Common myeloid progenitor, CD34-positive (primary cell): ENCODE measurements at regions not wholly inside any gene's neighbourhood (a gene's known extent, or its start where the extent isn't known, plus 50 kb on each side); places are given as distances from the start of the nearest gene placed in this dataset.

ENCODE experiments used
- CTCF ChIA-PET: fragments of 350-600 bp; sonication (Branson Sonifier 250); formaldehyde crosslinking; loops from one replicate; lab custom pipeline; 2021; ENCODE audit warnings: antibody characterized with exemption; lab: Charles Lee
- POLR2A ChIA-PET: fragments of 350-600 bp; sonication (Branson Sonifier 250); formaldehyde crosslinking; loops from one replicate; lab custom pipeline; 2021; ENCODE audit warnings: antibody characterized with exemption; lab: Charles Lee
- DNase-seq, 3 donors: peaks; one replicate each; pipeline versions ENCODE4 v3.0.0 to v3.0.0-alpha.2; 2013
- H3K27ac ChIP-seq, 2 experiments: 1 replicate in 1 of 2; 2 replicates in 1 of 2; pipeline ENCODE4 v1.7.0; 2013; ENCODE audit warnings: inconsistent platforms in 2 of 2, low read length in 2 of 2, mild to moderate bottlenecking in 2 of 2, low read depth in 1 of 2, moderate library complexity in 1 of 2; ENCODE audit not compliant: severe bottlenecking in 2 of 2, insufficient read depth in 1 of 2, poor library complexity in 1 of 2
- H3K27me3 ChIP-seq, 5 experiments: replicated peaks in 2 of 5; 1 replicate in 3 of 5; 2 replicates in 2 of 5; pipeline versions ENCODE4 v1.6.1 to v1.7.0; 2013; ENCODE audit warnings: low read length in 4 of 5, mild to moderate bottlenecking in 2 of 5, moderate library complexity in 2 of 5, inconsistent platforms in 1 of 5; ENCODE audit not compliant: insufficient read depth in 5 of 5, control insufficient read depth in 4 of 5
- H3K36me3 ChIP-seq, 4 experiments: 1 replicate in 2 of 4; 2 replicates in 2 of 4; pipeline versions ENCODE4 v1.6.1 to v1.7.0; 2013; ENCODE audit warnings: low read length in 3 of 4, control low read depth in 1 of 4, mild to moderate bottlenecking in 1 of 4; ENCODE audit not compliant: control insufficient read depth in 4 of 4, insufficient read depth in 4 of 4
- H3K4me1 ChIP-seq, 4 experiments: 1 replicate in 3 of 4; 2 replicates in 1 of 4; pipeline versions ENCODE4 v1.6.1 to v1.7.1; 2013; ENCODE audit warnings: low read length in 3 of 4, mild to moderate bottlenecking in 3 of 4, control low read depth in 1 of 4, inconsistent platforms in 1 of 4, moderate library complexity in 1 of 4; ENCODE audit not compliant: control insufficient read depth in 4 of 4, insufficient read depth in 4 of 4; ENCODE audit errors: control extremely low read depth in 1 of 4
- H3K4me3 ChIP-seq, 7 experiments: 1 replicate in 4 of 7; 2 replicates in 3 of 7; pipeline versions ENCODE4 v1.5.1 to v1.7.0; 2013; ENCODE audit warnings: mild to moderate bottlenecking in 7 of 7, low read length in 6 of 7, moderate library complexity in 6 of 7, inconsistent platforms in 2 of 7, low read depth in 2 of 7, control low read depth in 1 of 7; ENCODE audit not compliant: insufficient read depth in 4 of 7, control insufficient read depth in 1 of 7; ENCODE audit errors: extremely low read depth in 1 of 7
- H3K9me3 ChIP-seq, 5 experiments: 1 replicate in 4 of 5; 2 replicates in 1 of 5; pipeline versions ENCODE4 v1.6.1 to v1.7.1; 2013; ENCODE audit warnings: low read length in 4 of 5, mild to moderate bottlenecking in 2 of 5, inconsistent platforms in 1 of 5, low read depth in 1 of 5, moderate library complexity in 1 of 5; ENCODE audit not compliant: control insufficient read depth in 4 of 5, insufficient read depth in 2 of 5; ENCODE audit errors: control extremely low read depth in 1 of 5
- WGBS: methylation state at CpG from one replicate; pipeline ENCODE4 v1.1.5; 2013; ENCODE audit not compliant: insufficient coverage; 5-methylcytosine and 5-hydroxymethylcytosine counted together

DNA sequence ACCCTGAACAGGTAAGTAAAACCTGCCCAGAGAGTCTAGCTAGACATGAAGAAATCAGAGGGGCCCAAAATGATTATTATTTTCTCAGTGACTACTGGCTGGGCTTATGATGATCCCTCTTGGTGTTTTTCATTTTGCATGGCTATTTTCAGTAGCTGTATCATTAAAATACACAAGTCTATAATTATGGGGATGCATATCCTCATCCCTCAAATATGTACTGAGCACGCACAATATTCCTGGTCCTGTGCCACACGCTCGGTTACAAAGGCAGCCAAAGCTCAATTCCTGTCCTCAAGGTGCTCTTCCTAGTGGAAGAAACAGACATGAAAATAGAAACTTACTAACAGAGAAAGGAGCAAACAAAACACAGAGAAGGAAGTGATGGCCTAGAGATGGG is 180.0 kb downstream of the DAD1 start:
- H3K9me3 ChIP-seq, result no peaks in the 10 kb centered on the region
- DNase-seq, result no peak
- no peak overlapping the region for H3K27ac ChIP-seq
- peaks cover 0 to 9% (median 0%) of the 10 kb centered on the region in 4 experiments for H3K4me1 ChIP-seq
- WGBS, result 93% methylated on average over 2 of the region's 3 CpGs
- no peaks in the 10 kb centered on the region for H3K36me3 ChIP-seq
- ChIA-PET POLR2A (no interaction called here), CTCF (interaction anchor here (0.7 to 2.8 kb wide), 9 partner anchors 9 to 63 kb away, joined by 3 to 16 read pairs (median 6); no protein-coding TSS in a partner anchor)
- H3K27me3 ChIP-seq, result no peaks in the 10 kb centered on the region
- H3K4me3 ChIP-seq, result no peak overlapping the region

DNA sequence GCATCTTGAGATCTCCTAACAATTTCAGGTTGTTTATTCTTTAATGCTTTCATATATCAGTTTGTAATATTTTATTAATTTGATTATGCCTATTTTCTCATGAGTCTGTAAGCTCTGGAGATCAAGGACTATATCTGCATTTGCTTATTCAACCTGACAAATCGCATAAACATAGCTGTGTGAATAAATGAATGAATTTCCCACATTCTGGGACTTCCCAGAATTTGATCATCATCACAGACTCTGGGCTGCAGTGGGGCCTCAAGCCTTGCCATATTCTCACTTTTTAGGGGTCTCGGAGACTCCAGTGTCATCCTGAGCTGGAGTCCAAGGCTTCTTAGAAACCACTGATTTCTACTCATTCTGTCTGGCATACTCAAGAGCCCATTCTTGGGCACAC is 180.5 kb downstream of the DAD1 start:
- peaks cover 0 to 2% (median 0%) of the 10 kb centered on the region in 5 experiments for H3K9me3 ChIP-seq
- no peak for DNase-seq
- no peak overlapping the region for H3K27ac ChIP-seq
- ChIA-PET POLR2A (no interaction called here), CTCF (interaction anchor here (0.7 to 2.8 kb wide), 8 partner anchors 8 to 64 kb away, joined by 3 to 16 read pairs (median 6); no protein-coding TSS in a partner anchor)
- WGBS, result 100% methylated on average over 1 of the region's 2 CpGs
- no peaks in the 10 kb centered on the region for H3K27me3 ChIP-seq
- H3K4me1 ChIP-seq, result peaks cover 0 to 9% (median 0%) of the 10 kb centered on the region in 4 experiments
- no peak overlapping the region for H3K4me3 ChIP-seq
- no peaks in the 10 kb centered on the region for H3K36me3 ChIP-seq

DNA sequence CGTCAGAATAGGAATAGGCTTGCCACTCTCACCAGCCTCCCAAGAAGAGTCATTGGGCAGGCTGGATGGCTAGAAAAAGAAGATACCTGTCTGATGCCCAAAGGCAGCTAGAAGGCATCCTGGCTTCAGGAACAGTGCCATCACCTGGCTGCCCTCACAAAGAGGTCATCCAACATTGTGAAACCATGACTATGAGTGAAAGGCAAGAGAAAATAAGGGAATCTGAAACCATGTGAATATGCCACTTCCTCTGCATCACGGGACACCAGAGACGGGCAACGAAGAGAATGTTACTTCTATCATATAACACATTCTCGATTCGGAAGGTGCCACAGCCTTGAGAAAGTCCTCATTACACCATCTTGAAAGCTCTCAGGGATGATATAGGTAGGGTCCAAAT is 182.0 kb downstream of the DAD1 start:
- Histone ChIP-seq H3K9me3 (peaks cover 0 to 8% (median 0%) of the 10 kb centered on the region in 5 experiments), H3K27ac (no peak overlapping the region), H3K36me3 (no peaks in the 10 kb centered on the region), H3K27me3 (no peaks in the 10 kb centered on the region), H3K4me3 (no peak overlapping the region), H3K4me1 (peaks cover 0 to 2% (median 0%) of the 10 kb centered on the region in 4 experiments)
- no peak for DNase-seq
- POLR2A ChIA-PET, result no interaction called here
- CTCF ChIA-PET, result interaction anchor here (1.2 to 2.8 kb wide), 4 partner anchors 9 to 65 kb away, joined by 3 to 16 read pairs (median 3); no protein-coding TSS in a partner anchor
- 93% methylated on average over 6 of the region's 6 CpGs for WGBS

DNA sequence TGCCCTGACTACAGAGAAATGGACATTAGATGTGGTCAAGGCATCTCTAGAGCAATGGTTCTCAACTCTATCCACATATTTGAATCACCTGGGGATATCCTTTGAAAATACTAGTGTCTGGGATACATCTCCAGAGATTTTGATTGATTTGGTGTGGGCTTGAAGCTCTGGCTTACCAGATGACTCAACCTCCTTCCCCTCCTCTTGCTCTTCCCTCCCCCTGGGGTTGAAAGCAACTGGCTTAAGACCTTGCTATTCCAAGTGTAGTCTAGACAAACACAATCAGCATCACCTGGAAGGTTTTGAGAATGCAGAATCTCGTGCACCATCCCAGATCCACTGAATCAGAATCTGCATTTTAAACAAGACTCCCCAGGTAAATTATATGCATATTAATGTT is 183.8 kb downstream of the DAD1 start:
- ChIA-PET POLR2A (no interaction called here), CTCF (interaction anchor here (0.9 to 2.0 kb wide), 7 partner anchors 9 to 67 kb away, joined by 3 to 8 read pairs (median 3); no protein-coding TSS in a partner anchor)
- no peak overlapping the region for H3K27ac ChIP-seq
- no peak for DNase-seq
- peaks cover 0 to 8% (median 0%) of the 10 kb centered on the region in 5 experiments for H3K9me3 ChIP-seq
- H3K4me1 ChIP-seq, result peaks cover 0 to 1% (median 0%) of the 10 kb centered on the region in 4 experiments
- H3K27me3 ChIP-seq, result no peaks in the 10 kb centered on the region
- no peak overlapping the region for H3K4me3 ChIP-seq
- WGBS, result no CpG with 5 or more reads among the region's 1 CpG
- H3K36me3 ChIP-seq, result no peaks in the 10 kb centered on the region

DNA sequence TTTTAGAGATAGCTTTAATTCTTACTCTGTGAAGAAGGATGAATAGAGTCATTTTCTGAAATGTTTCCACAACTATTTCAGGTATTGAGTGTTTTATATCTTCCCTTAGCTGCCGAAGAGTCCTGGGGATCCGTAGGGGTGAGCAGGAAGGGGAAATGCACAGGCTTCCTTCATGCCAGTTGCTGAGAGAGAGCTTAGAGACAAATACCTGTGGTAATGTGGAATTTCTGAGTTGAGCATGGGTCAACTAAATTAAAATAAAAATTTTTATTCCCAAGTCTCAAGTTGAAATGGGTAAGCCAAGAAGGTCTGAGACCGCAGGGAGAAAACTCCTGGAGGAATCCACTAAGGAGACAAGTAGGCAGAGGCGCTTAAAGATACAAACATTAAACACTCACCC is 185.7 kb downstream of the DAD1 start:
- POLR2A ChIA-PET, result no interaction called here
- CTCF ChIA-PET, result interaction anchor here (0.5 to 0.6 kb wide), 2 partner anchors 33 to 78 kb away, joined by 3 read pairs; no protein-coding TSS in a partner anchor
- DNase-seq, result no peak

DNA sequence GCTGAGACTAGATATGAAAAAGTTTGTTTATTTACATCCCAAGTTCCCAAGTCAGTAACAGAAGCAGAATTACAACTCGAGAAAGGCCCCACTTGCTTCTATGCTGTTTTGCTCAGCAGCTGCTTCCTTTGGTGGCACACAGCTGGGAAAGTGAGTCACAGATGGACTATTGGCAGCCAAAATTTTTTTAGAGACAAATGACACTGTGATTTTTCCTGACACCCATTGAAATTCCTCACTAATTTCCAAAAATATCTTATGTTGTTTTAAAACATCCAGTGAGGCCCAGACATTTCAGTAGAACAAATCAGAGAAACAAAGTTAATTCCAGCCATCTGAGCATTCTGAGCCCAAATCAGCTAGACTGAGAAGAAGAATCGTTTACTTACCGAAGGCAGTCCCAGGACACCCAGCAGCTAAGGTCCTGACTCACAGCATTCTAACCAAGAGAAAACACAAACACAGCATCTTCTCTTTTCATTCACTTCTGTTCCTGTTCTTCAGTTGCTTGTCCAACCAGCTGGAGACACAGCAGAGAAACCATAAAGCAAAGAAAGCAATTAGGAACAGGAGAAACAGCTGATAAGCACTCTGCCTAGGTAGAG is 188.3 kb downstream of the DAD1 start:
- Histone ChIP-seq H3K27ac (no peak overlapping the region), H3K36me3 (no peaks in the 10 kb centered on the region), H3K9me3 (peaks cover 0 to 8% (median 0%) of the 10 kb centered on the region in 5 experiments), H3K4me1 (peaks cover 0 to 2% (median 0%) of the 10 kb centered on the region in 4 experiments), H3K27me3 (no peaks in the 10 kb centered on the region), H3K4me3 (no peak overlapping the region)
- CTCF ChIA-PET, result interaction anchor here (1.3 to 2.7 kb wide), 5 partner anchors 8 to 70 kb away, joined by 3 to 12 read pairs (median 5); no protein-coding TSS in a partner anchor
- 88% methylated on average over 1 of the region's 3 CpGs for WGBS
- DNase-seq, result no peak
- POLR2A ChIA-PET, result no interaction called here

More for the DNA sequence above, 185.7 kb downstream of the DAD1 start:
- Histone ChIP-seq H3K27ac (no peak overlapping the region), H3K4me3 (no peak overlapping the region), H3K36me3 (no peaks in the 10 kb centered on the region), H3K27me3 (no peaks in the 10 kb centered on the region), H3K4me1 (peaks cover 0 to 2% (median 0%) of the 10 kb centered on the region in 4 experiments), H3K9me3 (peaks cover 0 to 8% (median 0%) of the 10 kb centered on the region in 5 experiments)
- WGBS, result no CpG with 5 or more reads among the region's 4 CpGs

DNA sequence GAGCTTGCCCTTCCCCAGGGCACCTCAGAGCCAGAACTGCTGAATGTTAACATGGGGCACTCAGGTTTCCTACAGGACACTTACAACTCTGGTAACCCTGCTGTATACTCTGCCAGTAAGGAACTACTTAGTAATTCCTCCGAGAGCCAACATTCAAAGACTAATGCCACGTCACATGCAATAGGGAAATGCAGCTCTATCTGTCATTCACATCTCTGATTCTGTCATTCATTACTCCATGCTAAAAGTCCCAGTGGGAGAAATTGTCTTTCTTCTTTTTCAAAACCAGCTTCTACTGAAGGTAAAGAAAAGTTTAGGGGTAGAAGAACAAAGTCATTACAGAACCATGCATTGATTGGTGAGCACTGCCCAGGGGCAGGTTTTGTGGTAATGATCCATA is 189.2 kb downstream of the DAD1 start:
- ChIA-PET POLR2A (no interaction called here), CTCF (interaction anchor here (0.9 to 2.7 kb wide), 7 partner anchors 9 to 71 kb away, joined by 3 to 12 read pairs (median 4); no protein-coding TSS in a partner anchor)
- Histone ChIP-seq H3K9me3 (peaks cover 0 to 8% (median 0%) of the 10 kb centered on the region in 5 experiments), H3K4me3 (no peak overlapping the region), H3K27ac (no peak overlapping the region), H3K4me1 (peaks cover 0 to 2% (median 0%) of the 10 kb centered on the region in 4 experiments), H3K27me3 (no peaks in the 10 kb centered on the region), H3K36me3 (no peaks in the 10 kb centered on the region)
- DNase-seq, result no peak
- WGBS, result 90% methylated on average over 2 of the region's 2 CpGs
